Natural killer cell (primary cell): ENCODE measurements at regions not wholly inside any gene's neighbourhood (a gene's known extent, or its start where the extent isn't known, plus 50 kb on each side); places are given as distances from the start of the nearest gene placed in this dataset.

Experiments used
- ATAC-seq, 3 donors: fragments of 150-1000 bp in 2 of 3; fragments of 200-7000 bp in 1 of 3; cut with Tn5 transposase; 1 replicate in 1 of 3; 2 replicates in 2 of 3; pipeline ENCODE4 v1.10.0; 2021; ENCODE audit warnings: mild to moderate bottlenecking in 2 of 3, moderate library complexity in 2 of 3
- DNase-seq, 2 donors: peaks; one replicate each; pipeline versions ENCODE4 v3.0.0 to v3.0.0-alpha.2; 2013 to 2021; ENCODE audit warnings: mixed read lengths in 1 of 2
- H3K27ac ChIP-seq: one replicate; pipeline ENCODE4 v1.5.1; 2013; ENCODE audit warnings: mild to moderate bottlenecking, low read length
- H3K27me3 ChIP-seq: one replicate; pipeline ENCODE4 v1.6.1; 2013; ENCODE audit warnings: low read length; ENCODE audit not compliant: control insufficient read depth, insufficient read depth
- H3K36me3 ChIP-seq: one replicate; pipeline ENCODE4 v1.6.1; 2013; ENCODE audit warnings: low read length; ENCODE audit not compliant: control insufficient read depth, insufficient read depth
- H3K4me1 ChIP-seq: one replicate; pipeline ENCODE4 v1.6.1; 2013; ENCODE audit warnings: low read length; ENCODE audit not compliant: control insufficient read depth, insufficient read depth
- H3K4me3 ChIP-seq: one replicate; pipeline ENCODE4 v1.5.1; 2013; ENCODE audit warnings: low read length
- H3K9me3 ChIP-seq: one replicate; pipeline ENCODE4 v1.6.1; 2013; ENCODE audit warnings: low read length; ENCODE audit not compliant: control insufficient read depth, insufficient read depth
- H3K27ac Mint-ChIP-seq, 2 donors: one replicate each; pipeline ENCODE4 v1.8.0; 2022; ENCODE audit warnings: mild to moderate bottlenecking in 2 of 2, mixed read lengths in 2 of 2, moderate library complexity in 1 of 2
- H3K27me3 Mint-ChIP-seq, 2 donors: one replicate each; pipeline ENCODE4 v1.8.0; 2022; ENCODE audit warnings: low read depth in 2 of 2, mixed read lengths in 2 of 2
- H3K36me3 Mint-ChIP-seq: one replicate; pipeline ENCODE4 v1.8.0; 2022; ENCODE audit warnings: mixed read lengths
- H3K4me1 Mint-ChIP-seq, 2 donors: one replicate each; pipeline ENCODE4 v1.8.0; 2022; ENCODE audit warnings: mixed read lengths in 2 of 2
- H3K4me3 Mint-ChIP-seq: one replicate; pipeline ENCODE4 v1.8.0; 2022; ENCODE audit warnings: mild to moderate bottlenecking, moderate library complexity, mixed read lengths
- H3K9me3 Mint-ChIP-seq, 2 donors: one replicate each; pipeline ENCODE4 v1.8.0; 2022; ENCODE audit warnings: mixed read lengths in 2 of 2
- WGBS: methylation state at CpG from one replicate; pipeline ENCODE4 v1.1.7; 2013; ENCODE audit warnings: missing lambda C conversion rate; ENCODE audit not compliant: insufficient coverage; 5-methylcytosine and 5-hydroxymethylcytosine counted together
- intact Hi-C: fragments of 100-400 bp; cut with micrococcal nuclease; formaldehyde crosslinking; loops from one replicate; pipeline ENCODE4 v1.14.2; 2022
- TF ChIP-seq, protein P1 (sequence below): fragments of 200-600 bp; IDR thresholded peaks from one replicate; pipeline ENCODE4 v1.8.0; 2022; ENCODE audit warnings: antibody characterized with exemption

- no peaks in the 10 kb centered on the region for H3K27me3 Mint-ChIP-seq
- peak; percentile 46 to 66 (median 57) for ATAC-seq
- H3K4me1 ChIP-seq = peaks cover 46% of the 10 kb centered on the region
- peaks cover 14% of the 10 kb centered on the region for H3K36me3 ChIP-seq
- WGBS = 53% methylated on average over 5 of the region's 10 CpGs
- no peaks in the 10 kb centered on the region for H3K36me3 Mint-ChIP-seq
- H3K4me3 ChIP-seq = no peak overlapping the region
- no peaks in the 10 kb centered on the region for H3K27me3 ChIP-seq
- TF ChIP-seq, protein P1, sequence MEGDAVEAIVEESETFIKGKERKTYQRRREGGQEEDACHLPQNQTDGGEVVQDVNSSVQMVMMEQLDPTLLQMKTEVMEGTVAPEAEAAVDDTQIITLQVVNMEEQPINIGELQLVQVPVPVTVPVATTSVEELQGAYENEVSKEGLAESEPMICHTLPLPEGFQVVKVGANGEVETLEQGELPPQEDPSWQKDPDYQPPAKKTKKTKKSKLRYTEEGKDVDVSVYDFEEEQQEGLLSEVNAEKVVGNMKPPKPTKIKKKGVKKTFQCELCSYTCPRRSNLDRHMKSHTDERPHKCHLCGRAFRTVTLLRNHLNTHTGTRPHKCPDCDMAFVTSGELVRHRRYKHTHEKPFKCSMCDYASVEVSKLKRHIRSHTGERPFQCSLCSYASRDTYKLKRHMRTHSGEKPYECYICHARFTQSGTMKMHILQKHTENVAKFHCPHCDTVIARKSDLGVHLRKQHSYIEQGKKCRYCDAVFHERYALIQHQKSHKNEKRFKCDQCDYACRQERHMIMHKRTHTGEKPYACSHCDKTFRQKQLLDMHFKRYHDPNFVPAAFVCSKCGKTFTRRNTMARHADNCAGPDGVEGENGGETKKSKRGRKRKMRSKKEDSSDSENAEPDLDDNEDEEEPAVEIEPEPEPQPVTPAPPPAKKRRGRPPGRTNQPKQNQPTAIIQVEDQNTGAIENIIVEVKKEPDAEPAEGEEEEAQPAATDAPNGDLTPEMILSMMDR = no peak
- H3K9me3 ChIP-seq = no peaks in the 10 kb centered on the region
- intact Hi-C loops = loop anchor here (2.0 kb wide), 1 partner anchor 16 kb away; no protein-coding TSS in a partner anchor
- peaks cover 92 to 96% of the 10 kb centered on the region in 2 donors for H3K4me1 Mint-ChIP-seq
- peak overlapping the region; percentile 83 for H3K4me3 Mint-ChIP-seq
- H3K27ac ChIP-seq = peak overlapping the region; percentile 84
- peak overlapping the region; percentile 94 to 99 for H3K27ac Mint-ChIP-seq
- no peaks in the 10 kb centered on the region for H3K9me3 Mint-ChIP-seq
- DNase-seq = peak in 1 of 2 donors; percentile 79
These were observed 227.2 kb upstream of the MKLN1 start for GRCh38 chr7:131100357-131101054.

DNA sequence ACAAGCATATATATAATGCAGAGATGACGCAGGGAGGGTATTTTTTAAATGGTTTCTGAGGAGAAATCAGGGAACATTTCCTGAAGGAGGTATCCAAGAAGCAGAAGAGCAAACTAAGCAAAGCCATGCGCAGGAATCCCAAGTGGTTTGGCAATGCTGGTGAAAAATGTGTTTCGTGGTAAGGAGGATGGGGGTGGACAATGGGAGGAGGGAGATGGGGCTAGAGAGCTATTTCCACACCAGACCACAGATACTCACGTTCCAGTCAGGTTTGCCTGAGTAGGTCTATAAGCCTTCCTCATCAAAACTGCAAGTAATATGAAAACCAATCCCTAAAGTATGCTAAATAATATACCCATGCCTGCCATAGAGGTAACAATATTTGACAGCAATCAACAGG lies 223.7 kb upstream of the MKLN1 start:
- DNase-seq = peak in 1 of 2 donors; percentile 30
- H3K36me3 Mint-ChIP-seq = no peaks in the 10 kb centered on the region
- peak overlapping the region; percentile 81 for H3K4me3 Mint-ChIP-seq
- H3K4me1 Mint-ChIP-seq = peaks cover 78 to 84% of the 10 kb centered on the region in 2 donors
- Histone ChIP-seq H3K36me3 (peaks cover 10% of the 10 kb centered on the region), H3K4me1 (peaks cover 32% of the 10 kb centered on the region), H3K27me3 (no peaks in the 10 kb centered on the region), H3K27ac (no peak overlapping the region), H3K4me3 (no peak overlapping the region), H3K9me3 (no peaks in the 10 kb centered on the region)
- H3K27me3 Mint-ChIP-seq = no peaks in the 10 kb centered on the region
- TF ChIP-seq, protein P1 = no peak
- WGBS = 59% methylated on average over 4 of the region's 4 CpGs
- intact Hi-C loops = no loop called here
- H3K9me3 Mint-ChIP-seq = no peaks in the 10 kb centered on the region
- no peak for ATAC-seq
- H3K27ac Mint-ChIP-seq = peak overlapping the region; percentile 94 to 99

- peaks cover 34% of the 10 kb centered on the region for H3K4me1 ChIP-seq
- Mint-ChIP-seq H3K27ac (peak overlapping the region; percentile 94 to 99), H3K27me3 (no peaks in the 10 kb centered on the region), H3K4me3 (peak overlapping the region; percentile 81), H3K9me3 (no peaks in the 10 kb centered on the region), H3K36me3 (no peaks in the 10 kb centered on the region), H3K4me1 (peaks cover 83 to 88% of the 10 kb centered on the region in 2 donors)
- WGBS = 69% methylated on average over 11 of the region's 12 CpGs
- H3K27ac ChIP-seq = peak overlapping the region; percentile 79
- no peaks in the 10 kb centered on the region for H3K9me3 ChIP-seq
- peaks cover 7% of the 10 kb centered on the region for H3K36me3 ChIP-seq
- intact Hi-C loops = loop anchor here (5.0 kb wide), 3 partner anchors 32 to 318 kb away; no protein-coding TSS in a partner anchor
- H3K4me3 ChIP-seq = peak overlapping the region; percentile 47
- TF ChIP-seq, protein P1 = no peak
- ATAC-seq (no peak), DNase-seq (peak in 1 of 2 donors; percentile 39)
- no peaks in the 10 kb centered on the region for H3K27me3 ChIP-seq
These were observed 222.9 kb upstream of the MKLN1 start for GRCh38 chr7:131104596-131105293.
